A549 (cell line): ENCODE measurements at regions not wholly inside any gene's neighbourhood (a gene's known extent, or its start where the extent isn't known, plus 50 kb on each side); places are given as distances from the start of the nearest gene placed in this dataset.

Source experiments
- ATAC-seq, 2 experiments: fragments of 200-7000 bp in 1 of 2; fragments of >200 bp in 1 of 2; cut with Nextera tagmentation in 1 of 2; cut with Tn5 transposase in 1 of 2; 3 replicates each; pipeline versions ENCODE4 v1.8.0 to v1.9.1; 2018 to 2020; ENCODE audit warnings: mild to moderate bottlenecking in 1 of 2, moderate library complexity in 1 of 2
- CTCF ChIA-PET: fragments of 300-600 bp; sonication (Branson Sonifier 250); formaldehyde crosslinking; extraction: SDS; loops from one replicate; lab custom pipeline; 2021; ENCODE audit warnings: antibody characterized with exemption, inconsistent platforms; lab: Yijun Ruan, JAX
- POLR2A ChIA-PET: fragments of 350-600 bp; formaldehyde crosslinking; extraction: SDS; loops from one replicate; lab custom pipeline; 2021; ENCODE audit warnings: antibody characterized with exemption, inconsistent platforms; lab: Yijun Ruan, JAX
- DNase-seq, 2 experiments: peaks; one replicate each; pipeline versions ENCODE4 v3.0.0 to v3.0.0-alpha.2; 2011 to 2016; ENCODE audit warnings: low read depth in 1 of 2, low spot score in 1 of 2
- FAIRE-seq: peaks from 2 replicates; lab custom pipeline; 2011; peaks lifted over from hg19 to GRCh38; lab: Jason Lieb, UNC
- H3K27ac ChIP-seq, 2 experiments: fragments of >200 bp; sonication (Bioruptor Twin); formaldehyde crosslinking; 3 replicates each; pipeline ENCODE4 v1.5.1; 2016 to 2017
- H3K4me1 ChIP-seq: fragments of >200 bp; sonication (Bioruptor Twin); formaldehyde crosslinking; 3 replicates; pipeline ENCODE4 v1.6.1; 2016
- H3K4me2 ChIP-seq: fragments of >200 bp; sonication (Bioruptor Twin); formaldehyde crosslinking; 3 replicates; pipeline ENCODE4 v1.6.1; 2016
- H3K4me3 ChIP-seq: fragments of >200 bp; sonication (Bioruptor Twin); formaldehyde crosslinking; 3 replicates; pipeline ENCODE4 v1.5.1; 2016
- H3K9me3 ChIP-seq: fragments of >200 bp; sonication (Bioruptor Twin); formaldehyde crosslinking; 3 replicates; pipeline ENCODE4 v1.6.1; 2016
- CBX2 ChIP-seq: fragments of 200-600 bp; sonication (generic); IDR thresholded peaks from 2 replicates; pipeline ENCODE4 v1.6.1; 2016; ENCODE audit warnings: low read depth, mild to moderate bottlenecking, borderline replicate concordance
- CBX8 ChIP-seq: fragments of 200-600 bp; sonication (generic); IDR thresholded peaks from 2 replicates; pipeline ENCODE4 v1.6.1; 2016
- CTCF ChIP-seq: fragments of >200 bp; sonication (Bioruptor Twin); formaldehyde crosslinking; IDR thresholded peaks from 3 replicates; pipeline ENCODE4 v1.5.1; 2016
- ELK1 ChIP-seq: fragments of 150-350 bp; IDR thresholded peaks from 2 replicates; pipeline ENCODE4 v1.6.1; 2014; ENCODE audit warnings: low read depth, mild to moderate bottlenecking, low read length
- EP300 ChIP-seq, 2 experiments: fragments of >200 bp; sonication (Bioruptor Twin); formaldehyde crosslinking; IDR thresholded peaks; 2 replicates in 1 of 2; 3 replicates in 1 of 2; pipeline ENCODE4 v1.6.1; 2016 to 2017
- FOSB ChIP-seq: fragments of 250-450 bp; sonication (Bioruptor Pico); IDR thresholded peaks from 2 replicates; pipeline ENCODE4 v1.5.0; 2020; ENCODE audit warnings: mild to moderate bottlenecking, moderate library complexity
- FOSL2 ChIP-seq, 2 experiments: fragments of 450-650 bp in 1 of 2; fragments of >200 bp in 1 of 2; sonication (Bioruptor Twin) in 1 of 2; formaldehyde crosslinking; IDR thresholded peaks; 2 replicates each; pipeline versions ENCODE4 v1.5.0 to v1.6.1; 2016 to 2020; ENCODE audit warnings: mild to moderate bottlenecking in 1 of 2, moderate library complexity in 1 of 2
- FOXS1 ChIP-seq: fragments of 250-450 bp; sonication (Bioruptor Pico); IDR thresholded peaks from 2 replicates; pipeline ENCODE4 v1.5.0; 2020; ENCODE audit warnings: mild to moderate bottlenecking, moderate library complexity
- HOXA7 ChIP-seq: fragments of 250-450 bp; sonication (Bioruptor Pico); IDR thresholded peaks from 2 replicates; pipeline ENCODE4 v1.5.0; 2020; ENCODE audit warnings: mild to moderate bottlenecking, moderate library complexity
- JUN ChIP-seq, 2 experiments: fragments of >200 bp; sonication (Bioruptor Twin); formaldehyde crosslinking; IDR thresholded peaks; 2 replicates in 1 of 2; 3 replicates in 1 of 2; pipeline ENCODE4 v1.6.1; 2016 to 2017
- RAD21 ChIP-seq, 2 experiments: fragments of >200 bp in 1 of 2; sonication (Bioruptor Twin) in 1 of 2; formaldehyde crosslinking in 1 of 2; IDR thresholded peaks in 1 of 2; conservative IDR thresholded peaks in 1 of 2; 2 replicates in 1 of 2; 3 replicates in 1 of 2; pipeline ENCODE4 v1.6.1; 2012 to 2018; ENCODE audit warnings: inconsistent platforms in 1 of 2
- REST ChIP-seq: fragments of 200-600 bp; sonication (generic); IDR thresholded peaks from 2 replicates; pipeline ENCODE4 v1.6.1; 2016; ENCODE audit warnings: antibody characterized with exemption, mild to moderate bottlenecking, moderate library complexity
- SMC3 ChIP-seq: fragments of >200 bp; sonication (Bioruptor Twin); formaldehyde crosslinking; IDR thresholded peaks from 3 replicates; pipeline ENCODE4 v1.6.1; 2018; ENCODE audit warnings: inconsistent platforms
- SREBF2 ChIP-seq: fragments of 450-650 bp; IDR thresholded peaks from 2 replicates; pipeline ENCODE4 v1.6.1; 2014; ENCODE audit warnings: mild to moderate bottlenecking, moderate library complexity
- TP53 ChIP-seq: fragments of 250-450 bp; sonication (Bioruptor Pico); IDR thresholded peaks from 2 replicates; pipeline ENCODE4 v1.5.0; 2021; ENCODE audit warnings: mild to moderate bottlenecking, moderate library complexity
- ZFP36 ChIP-seq: fragments of 450-650 bp; IDR thresholded peaks from 2 replicates; pipeline ENCODE4 v1.6.1; 2014; ENCODE audit warnings: borderline replicate concordance; ENCODE audit not compliant: partially characterized antibody
- whole genome bisulfite sequencing: methylation state at CpG from one replicate; pipeline ENCODE4 v1.1.6; 2017; ENCODE audit errors: missing lambda C conversion rate; 5-methylcytosine and 5-hydroxymethylcytosine counted together
- TF ChIP-seq, protein P1 (sequence below): IDR thresholded peaks from 2 replicates; pipeline ENCODE4 v1.6.1; 2012; ENCODE audit warnings: low read depth, borderline replicate concordance
- TF ChIP-seq, protein P2 (sequence below): fragments of 250-450 bp; sonication (Bioruptor Pico); IDR thresholded peaks from 2 replicates; pipeline ENCODE4 v1.5.0; 2021; ENCODE audit warnings: mild to moderate bottlenecking, moderate library complexity, borderline replicate concordance

- TF ChIP-seq, protein P1, sequence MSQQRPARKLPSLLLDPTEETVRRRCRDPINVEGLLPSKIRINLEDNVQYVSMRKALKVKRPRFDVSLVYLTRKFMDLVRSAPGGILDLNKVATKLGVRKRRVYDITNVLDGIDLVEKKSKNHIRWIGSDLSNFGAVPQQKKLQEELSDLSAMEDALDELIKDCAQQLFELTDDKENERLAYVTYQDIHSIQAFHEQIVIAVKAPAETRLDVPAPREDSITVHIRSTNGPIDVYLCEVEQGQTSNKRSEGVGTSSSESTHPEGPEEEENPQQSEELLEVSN: no peak
- TF ChIP-seq JUN (IDR thresholded peaks at IDR 0.05): no peak
- TF ChIP-seq SMC3: no peak
- TF ChIP-seq, all 56 proteins: peak for 0
Observed at GRCh38 chr16:5634666-5635180, 537.1 kb upstream of the EEF2KMT start (continued).

GRCh38 chr16:5633845-5634440 is 536.3 kb upstream of the EEF2KMT start:
- WGBS: 18% methylated on average over 5 of the region's 5 CpGs
- peak; percentile 34 to 63; a peak in 3 of 6 replicates for ATAC-seq
- ChIA-PET POLR2A (no interaction called here), CTCF (interaction anchor here (0.6 to 4.6 kb wide), 11 partner anchors 10 to 1056 kb away, joined by 3 to 31 read pairs (median 4); no protein-coding TSS in a partner anchor)
- no peaks in the 10 kb centered on the region for H3K4me1 ChIP-seq
- no peak for TF ChIP-seq REST
- no peak for TF ChIP-seq FOSB
- TF ChIP-seq, protein P2, sequence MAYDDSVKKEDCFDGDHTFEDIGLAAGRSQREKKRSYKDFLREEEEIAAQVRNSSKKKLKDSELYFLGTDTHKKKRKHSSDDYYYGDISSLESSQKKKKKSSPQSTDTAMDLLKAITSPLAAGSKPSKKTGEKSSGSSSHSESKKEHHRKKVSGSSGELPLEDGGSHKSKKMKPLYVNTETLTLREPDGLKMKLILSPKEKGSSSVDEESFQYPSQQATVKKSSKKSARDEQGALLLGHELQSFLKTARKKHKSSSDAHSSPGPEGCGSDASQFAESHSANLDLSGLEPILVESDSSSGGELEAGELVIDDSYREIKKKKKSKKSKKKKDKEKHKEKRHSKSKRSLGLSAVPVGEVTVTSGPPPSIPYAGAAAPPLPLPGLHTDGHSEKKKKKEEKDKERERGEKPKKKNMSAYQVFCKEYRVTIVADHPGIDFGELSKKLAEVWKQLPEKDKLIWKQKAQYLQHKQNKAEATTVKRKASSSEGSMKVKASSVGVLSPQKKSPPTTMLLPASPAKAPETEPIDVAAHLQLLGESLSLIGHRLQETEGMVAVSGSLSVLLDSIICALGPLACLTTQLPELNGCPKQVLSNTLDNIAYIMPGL (CRISPR knock-in tag): no peak
- peak; percentile 14 to 32; a peak in 1 of 5 replicates for TF ChIP-seq RAD21 (conservative IDR thresholded peaks at IDR 0.05 in 1 of 2, IDR thresholded peaks at IDR 0.05 in 1 of 2)
- TF ChIP-seq TP53 (CRISPR knock-in tag): no peak
- peak; percentile 44 for TF ChIP-seq CTCF
- TF ChIP-seq CBX2: no peak
- no peak for TF ChIP-seq SREBF2
- TF ChIP-seq CBX8: no peak
- TF ChIP-seq FOSL2 (IDR thresholded peaks at IDR 0.05): no peak
- TF ChIP-seq FOSL2 (CRISPR knock-in tag; IDR thresholded peaks at IDR 0.05): no peak
- no peak for TF ChIP-seq SMC3
- no peak for TF ChIP-seq FOXS1 (CRISPR knock-in tag)
- TF ChIP-seq HOXA7 (CRISPR knock-in tag): no peak
- no peak for TF ChIP-seq EP300 (IDR thresholded peaks at IDR 0.05)
- TF ChIP-seq ZFP36: no peak
- TF ChIP-seq ELK1: no peak
- H3K4me2 ChIP-seq: no peak overlapping the region
- FAIRE-seq: peak; percentile 39
- peak; percentile 45 to 51 for DNase-seq
- H3K4me3 ChIP-seq: no peak overlapping the region
- H3K9me3 ChIP-seq: no peaks in the 10 kb centered on the region
- H3K27ac ChIP-seq: no peak overlapping the region
